Stomach (tissue), 4 donors: ENCODE measurements at regions not wholly inside any gene's neighbourhood (a gene's known extent, or its start where the extent isn't known, plus 50 kb on each side); places are given as distances from the start of the nearest gene placed in this dataset.

Experiments
- EP300 ChIP-seq: sonication (generic); formaldehyde crosslinking; IDR thresholded peaks from one replicate; pipeline ENCODE4 v1.6.1; 2017; ENCODE audit warnings: antibody characterized with exemption
- POLR2A ChIP-seq, 4 donors: fragments of 450-650 bp; IDR thresholded peaks; one replicate each; pipeline ENCODE4 v1.6.1; 2016; ENCODE audit warnings: antibody characterized with exemption in 4 of 4, control low read depth in 2 of 4, mild to moderate bottlenecking in 1 of 4, moderate library complexity in 1 of 4
- POLR2AphosphoS5 ChIP-seq, 3 donors: sonication (generic); formaldehyde crosslinking; IDR thresholded peaks; one replicate each; pipeline ENCODE4 v1.6.1; 2016; ENCODE audit warnings: antibody characterized with exemption in 3 of 3
- TF ChIP-seq, protein P1 (sequence below), 7 experiments: fragments of 450-650 bp in 4 of 7; fragments of 200-600 bp in 3 of 7; sonication (generic) in 3 of 7; IDR thresholded peaks; one replicate each; pipeline ENCODE4 v1.5.1; 2016 to 2019; ENCODE audit warnings: antibody characterized with exemption in 7 of 7, control low read depth in 2 of 7, mild to moderate bottlenecking in 1 of 7

DNA sequence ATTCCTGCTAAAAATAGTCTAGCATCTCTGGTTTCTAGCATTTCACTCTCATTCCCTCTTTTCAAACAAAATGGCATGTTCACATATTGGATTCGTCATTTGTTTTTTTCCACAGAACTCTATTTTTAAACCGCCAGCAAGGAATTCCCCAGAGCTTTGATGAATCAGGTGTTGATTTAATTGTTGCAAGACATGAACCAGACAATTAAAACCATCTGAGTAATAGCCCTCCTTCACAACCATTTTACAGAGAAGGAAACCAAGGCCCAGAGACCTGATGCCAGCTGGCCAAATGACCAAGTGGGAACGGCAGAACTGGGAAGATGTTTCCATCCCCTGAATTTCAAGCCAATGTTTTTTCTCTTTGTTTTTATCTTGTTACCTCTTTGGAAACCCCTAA is 167.0 kb downstream of the CAAP1 start:
- TF ChIP-seq, protein P1, sequence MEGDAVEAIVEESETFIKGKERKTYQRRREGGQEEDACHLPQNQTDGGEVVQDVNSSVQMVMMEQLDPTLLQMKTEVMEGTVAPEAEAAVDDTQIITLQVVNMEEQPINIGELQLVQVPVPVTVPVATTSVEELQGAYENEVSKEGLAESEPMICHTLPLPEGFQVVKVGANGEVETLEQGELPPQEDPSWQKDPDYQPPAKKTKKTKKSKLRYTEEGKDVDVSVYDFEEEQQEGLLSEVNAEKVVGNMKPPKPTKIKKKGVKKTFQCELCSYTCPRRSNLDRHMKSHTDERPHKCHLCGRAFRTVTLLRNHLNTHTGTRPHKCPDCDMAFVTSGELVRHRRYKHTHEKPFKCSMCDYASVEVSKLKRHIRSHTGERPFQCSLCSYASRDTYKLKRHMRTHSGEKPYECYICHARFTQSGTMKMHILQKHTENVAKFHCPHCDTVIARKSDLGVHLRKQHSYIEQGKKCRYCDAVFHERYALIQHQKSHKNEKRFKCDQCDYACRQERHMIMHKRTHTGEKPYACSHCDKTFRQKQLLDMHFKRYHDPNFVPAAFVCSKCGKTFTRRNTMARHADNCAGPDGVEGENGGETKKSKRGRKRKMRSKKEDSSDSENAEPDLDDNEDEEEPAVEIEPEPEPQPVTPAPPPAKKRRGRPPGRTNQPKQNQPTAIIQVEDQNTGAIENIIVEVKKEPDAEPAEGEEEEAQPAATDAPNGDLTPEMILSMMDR (IDR thresholded peaks at IDR 0.05) = no peak
- TF ChIP-seq POLR2A (IDR thresholded peaks at IDR 0.05) = no peak
- TF ChIP-seq POLR2AphosphoS5 (IDR thresholded peaks at IDR 0.05) = no peak
- TF ChIP-seq EP300 = no peak
